Endothelial cell of umbilical vein (primary cell): ENCODE measurements at regions not wholly inside any gene's neighbourhood (a gene's known extent, or its start where the extent isn't known, plus 50 kb on each side); places are given as distances from the start of the nearest gene placed in this dataset.

Experiments
- BruUV-seq: library from RNA; stranded (reverse); fragments of 400-500 nt; replicated peaks from 2 replicates; lab custom pipeline; 2021; lab: Mats Ljungman, UMichigan
- CTCF ChIA-PET: fragments of 300-600, 350-600 bp; sonication (Branson Sonifier 250); formaldehyde crosslinking; loops from one replicate; lab custom pipeline; 2021; ENCODE audit warnings: antibody characterized with exemption, inconsistent platforms; lab: Charles Lee
- POLR2A ChIA-PET: fragments of 300-600, 350-600 bp; sonication (Branson Sonifier 250); formaldehyde crosslinking; loops from one replicate; lab custom pipeline; 2021; ENCODE audit warnings: antibody characterized with exemption, inconsistent platforms; lab: Charles Lee
- DNase-seq: peaks from one replicate; pipeline ENCODE4 v3.0.0-alpha.2; 2011; ENCODE audit warnings: low read depth, low spot score
- FAIRE-seq: peaks from 2 replicates; lab custom pipeline; 2011; peaks lifted over from hg19 to GRCh38; lab: Jason Lieb, UNC
- H2AFZ ChIP-seq: 2 replicates; pipeline ENCODE4 v1.6.0; 2012; ENCODE audit warnings: low read depth, low read length, control low read depth, inconsistent platforms
- H3K27ac ChIP-seq: 2 replicates; pipeline ENCODE4 v1.5.1; 2011; ENCODE audit warnings: low read depth, mild to moderate bottlenecking, control low read depth, low read length, moderate library complexity; ENCODE audit not compliant: insufficient read depth
- H3K27me3 ChIP-seq, 2 experiments: 2 replicates each; pipeline versions ENCODE4 v1.6.0 to v1.6.1; 2011; ENCODE audit warnings: low read length in 2 of 2, mixed read lengths in 1 of 2; ENCODE audit not compliant: control insufficient read depth in 2 of 2, insufficient read depth in 2 of 2
- H3K36me3 ChIP-seq, 2 experiments: 2 replicates in 1 of 2; 3 replicates in 1 of 2; pipeline ENCODE4 v1.5.1; 2011; ENCODE audit warnings: low read length in 2 of 2, mild to moderate bottlenecking in 1 of 2, moderate library complexity in 1 of 2; ENCODE audit not compliant: control insufficient read depth in 2 of 2, insufficient read depth in 2 of 2; ENCODE audit errors: extremely low read depth in 1 of 2
- H3K4me1 ChIP-seq: 3 replicates; pipeline ENCODE4 v1.5.1; 2011; ENCODE audit warnings: mild to moderate bottlenecking, low read length; ENCODE audit not compliant: control insufficient read depth, insufficient read depth; ENCODE audit errors: extremely low read depth
- H3K4me2 ChIP-seq: 2 replicates; pipeline ENCODE4 v1.6.1; 2011; ENCODE audit warnings: low read length, control low read depth, mixed read lengths; ENCODE audit not compliant: insufficient read depth
- H3K4me3 ChIP-seq, 3 experiments: fragments of 200-600 bp in 1 of 3; sonication (generic), shearing (Covaris generic) in 1 of 3; replicated peaks in 1 of 3; 2 replicates each; pipeline ENCODE4 v1.5.1; 2011 to 2016; ENCODE audit warnings: control low read depth in 3 of 3, low read length in 3 of 3, mild to moderate bottlenecking in 2 of 3, inconsistent platforms in 1 of 3, low read depth in 1 of 3, moderate library complexity in 1 of 3; ENCODE audit not compliant: insufficient read depth in 1 of 3
- H3K79me2 ChIP-seq: 2 replicates; pipeline ENCODE4 v1.6.0; 2012; ENCODE audit warnings: low read length, inconsistent platforms; ENCODE audit not compliant: control insufficient read depth, insufficient read depth
- H3K9ac ChIP-seq: replicated peaks from 2 replicates; pipeline ENCODE3; 2011; ENCODE audit warnings: low read length, control low read depth; ENCODE audit not compliant: insufficient read depth; ENCODE audit errors: extremely low read depth
- H3K9me1 ChIP-seq: replicated peaks from 3 replicates; pipeline ENCODE4 v1.6.0; 2011; ENCODE audit warnings: mild to moderate bottlenecking, low read length; ENCODE audit not compliant: control insufficient read depth, insufficient read depth; ENCODE audit errors: extremely low read depth
- H3K9me3 ChIP-seq: replicated peaks from 2 replicates; pipeline ENCODE4 v1.5.1; 2012; ENCODE audit warnings: low read length, inconsistent platforms; ENCODE audit not compliant: control insufficient read depth, insufficient read depth
- H4K20me1 ChIP-seq: replicated peaks from 2 replicates; pipeline ENCODE3; 2011; ENCODE audit warnings: mild to moderate bottlenecking, low read length; ENCODE audit not compliant: control insufficient read depth, insufficient read depth; ENCODE audit errors: extremely low read depth
- EZH2 ChIP-seq: IDR thresholded peaks from 2 replicates; pipeline ENCODE4 v1.6.1; 2012; ENCODE audit warnings: borderline replicate concordance, low read depth, mild to moderate bottlenecking, moderate library complexity, low read length, inconsistent platforms; ENCODE audit not compliant: severe bottlenecking
- JUN ChIP-seq: IDR thresholded peaks from 2 replicates; pipeline ENCODE4 v1.6.1; 2011; ENCODE audit warnings: borderline replicate concordance, low read depth; ENCODE audit not compliant: insufficient read length, insufficient read depth
- MAX ChIP-seq: IDR thresholded peaks from 2 replicates; pipeline ENCODE4 v1.6.1; 2011; ENCODE audit not compliant: insufficient read depth, insufficient read length
- dilution Hi-C: fragments of 300-500 bp; cut with MboI; formaldehyde crosslinking; loops from one replicate; pipeline ENCODE4 v1.15.0; 2019; ENCODE audit warnings: low sequenced_read_pairs; ENCODE audit not compliant: extremely low pct_ligation_motif_present
- intact Hi-C: fragments of 100-400 bp; cut with micrococcal nuclease; formaldehyde crosslinking; loops from one replicate; pipeline ENCODE4 v1.10.0; 2022

- H3K79me2 ChIP-seq = no peaks in the 10 kb centered on the region
- dilution Hi-C loops (no loop called here), intact Hi-C loops (no loop called here)
- H3K4me1 ChIP-seq = no peaks in the 10 kb centered on the region
- H4K20me1 ChIP-seq = no peaks in the 10 kb centered on the region
- BruUV-seq = no TSS peak
- no peaks in the 10 kb centered on the region for H3K9me1 ChIP-seq
- no peak for TF ChIP-seq MAX
- no peak for TF ChIP-seq EZH2
- no peak for TF ChIP-seq JUN
- H3K27me3 ChIP-seq = peaks cover 3 to 4% of the 10 kb centered on the region in 2 experiments
- ChIA-PET POLR2A (no interaction called here), CTCF (no interaction called here)
- no peak overlapping the region for H3K4me2 ChIP-seq
- no peak overlapping the region for H2AFZ ChIP-seq
- H3K4me3 ChIP-seq = no peak overlapping the region
- no peak overlapping the region for H3K27ac ChIP-seq
- H3K9me3 ChIP-seq = no peaks in the 10 kb centered on the region
- no peak for FAIRE-seq
- no peak for DNase-seq
- no peaks in the 10 kb centered on the region for H3K36me3 ChIP-seq
- H3K9ac ChIP-seq = no peak overlapping the region
Observed at GRCh38 chr11:44366741-44367140, 56.8 kb upstream of the ALX4 start.

GRCh38 chr11:44367452-44367851, 57.5 kb upstream of the ALX4 start:
- Histone ChIP-seq H3K79me2 (no peaks in the 10 kb centered on the region), H3K4me1 (no peaks in the 10 kb centered on the region), H3K27ac (no peak overlapping the region), H3K4me3 (no peak overlapping the region), H3K9me1 (no peaks in the 10 kb centered on the region), H3K27me3 (peaks cover 3 to 4% of the 10 kb centered on the region in 2 experiments), H3K9ac (no peak overlapping the region), H4K20me1 (no peaks in the 10 kb centered on the region), H3K9me3 (no peaks in the 10 kb centered on the region), H3K4me2 (no peak overlapping the region), H3K36me3 (no peaks in the 10 kb centered on the region), H2AFZ (no peak overlapping the region)
- DNase-seq (no peak), FAIRE-seq (no peak)
- intact Hi-C loops (no loop called here), dilution Hi-C loops (no loop called here)
- no TSS peak for BruUV-seq
- no peak for TF ChIP-seq EZH2
- POLR2A ChIA-PET = no interaction called here
- CTCF ChIA-PET = no interaction called here
